GM19395 (cell line): ENCODE measurements at regions not wholly inside any gene's neighbourhood (a gene's known extent, or its start where the extent isn't known, plus 50 kb on each side); places are given as distances from the start of the nearest gene placed in this dataset.
"Not testable (repeated sequence)": the region's sequence is repeated elsewhere in the genome, so short reads cannot be mapped to it uniquely, and the experiment has no call there.

Source experiments
- ATAC-seq: cut with Tn5 transposase; IDR thresholded peaks from one replicate; pipeline ENCODE4 v1.9.1; 2021; ENCODE audit warnings: mild to moderate bottlenecking, moderate library complexity; ENCODE audit not compliant: unreplicated experiment

- ATAC-seq: not testable (repeated sequence)
Measured at GRCh38 chr9:91019871-91020270, 218.3 kb downstream of the SYK start.

GRCh38 chr9:91021656-91022055 lies 220.0 kb downstream of the SYK start:
- ATAC-seq: not testable (repeated sequence)

DNA sequence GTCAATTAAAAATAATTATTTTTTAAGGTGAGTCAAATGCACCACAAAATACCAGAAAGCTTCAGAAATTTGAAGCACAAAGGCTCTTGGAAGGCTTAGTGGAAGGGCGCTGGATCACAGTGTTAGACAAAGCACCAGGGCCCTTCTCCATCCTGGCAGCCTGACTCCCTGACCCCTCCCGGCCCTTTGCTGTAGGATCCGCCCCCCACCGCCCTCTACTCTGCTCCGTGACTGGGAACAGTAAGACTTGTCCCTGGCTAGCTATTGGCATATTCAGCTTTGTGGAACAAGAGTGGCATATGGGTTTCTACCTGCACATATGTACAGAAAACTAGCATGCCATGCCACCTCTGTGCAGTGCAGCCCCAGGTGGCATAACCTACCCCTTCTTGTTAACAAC lies 222.1 kb downstream of the SYK start:
- ATAC-seq: no peak

DNA sequence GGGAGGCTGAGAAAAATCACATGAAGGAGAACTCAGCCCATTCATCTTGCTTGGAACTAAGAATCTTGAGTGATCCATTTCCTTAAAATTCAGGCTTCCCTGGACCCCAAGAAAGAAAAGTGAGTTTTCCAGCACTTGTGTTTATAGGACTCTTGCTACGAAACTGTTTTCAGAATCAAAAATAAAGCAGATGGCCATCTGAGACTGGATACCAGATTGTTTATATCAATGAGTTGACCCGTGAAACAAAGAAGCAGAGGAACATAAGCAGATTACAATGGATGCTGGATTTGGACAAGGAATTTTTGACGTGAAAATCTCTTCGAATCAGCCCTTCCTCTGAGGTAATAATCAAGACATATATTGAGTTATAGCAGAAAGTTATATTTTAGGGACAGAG lies 223.2 kb downstream of the SYK start:
- ATAC-seq: no peak

DNA sequence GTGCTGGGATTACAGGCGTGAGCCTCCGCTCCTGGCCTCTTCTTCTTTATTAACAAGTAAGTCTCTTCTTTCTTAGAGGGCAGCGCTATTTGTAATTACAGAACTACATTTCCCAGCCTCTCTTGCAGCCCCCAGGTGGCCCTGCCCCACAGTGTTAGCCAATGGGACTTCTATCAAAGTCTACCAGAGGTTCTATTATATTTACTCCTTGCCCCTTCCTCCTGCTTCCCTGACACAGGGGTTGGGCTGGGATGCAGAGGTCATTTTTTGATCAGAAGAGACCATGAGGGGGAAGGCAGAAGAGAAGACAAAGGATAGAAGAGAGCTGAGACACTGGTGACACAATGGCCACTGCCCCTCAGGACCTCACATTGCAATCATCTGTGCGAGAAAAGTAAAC lies 224.2 kb downstream of the SYK start:
- ATAC-seq: no peak

- ATAC-seq: no peak
Measured at GRCh38 chr9:91026266-91026665, 224.6 kb downstream of the SYK start.

- ATAC-seq: no peak
Measured at GRCh38 chr9:91027005-91027404, 225.4 kb downstream of the SYK start.

DNA sequence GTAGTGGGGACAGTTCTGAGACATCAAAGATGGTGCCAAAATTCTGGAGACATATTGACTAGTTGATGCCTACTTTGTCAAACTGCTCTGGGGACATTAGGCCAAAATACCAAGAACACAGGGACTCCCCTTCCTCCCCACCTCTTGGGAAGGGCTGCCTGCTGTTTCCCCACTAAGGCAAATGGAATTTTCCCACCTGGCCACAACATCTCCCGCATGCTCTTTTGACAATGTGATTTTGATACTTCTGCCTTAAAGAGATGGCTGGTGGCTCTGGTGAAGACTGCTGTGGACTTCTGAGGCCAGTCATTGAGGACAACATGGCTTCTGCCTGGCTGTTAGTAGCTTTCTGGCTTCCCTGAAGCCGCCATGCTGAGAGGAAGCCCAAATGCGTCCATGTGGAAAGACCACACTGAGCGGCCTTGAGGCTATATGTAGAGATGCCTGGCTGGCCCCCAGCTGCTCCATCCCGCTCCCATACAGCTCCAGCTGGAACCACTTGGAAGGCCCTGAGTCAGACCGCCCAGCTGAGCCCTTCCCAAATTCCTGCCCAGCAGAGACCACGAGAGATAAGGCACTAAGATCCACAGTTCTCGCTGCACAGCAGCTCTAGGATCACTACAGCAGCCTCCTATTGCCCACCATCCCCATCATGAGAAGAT lies 226.7 kb downstream of the SYK start:
- no peak for ATAC-seq

- ATAC-seq: no peak
Measured at GRCh38 chr9:91029650-91030361, 228.2 kb downstream of the SYK start.

DNA sequence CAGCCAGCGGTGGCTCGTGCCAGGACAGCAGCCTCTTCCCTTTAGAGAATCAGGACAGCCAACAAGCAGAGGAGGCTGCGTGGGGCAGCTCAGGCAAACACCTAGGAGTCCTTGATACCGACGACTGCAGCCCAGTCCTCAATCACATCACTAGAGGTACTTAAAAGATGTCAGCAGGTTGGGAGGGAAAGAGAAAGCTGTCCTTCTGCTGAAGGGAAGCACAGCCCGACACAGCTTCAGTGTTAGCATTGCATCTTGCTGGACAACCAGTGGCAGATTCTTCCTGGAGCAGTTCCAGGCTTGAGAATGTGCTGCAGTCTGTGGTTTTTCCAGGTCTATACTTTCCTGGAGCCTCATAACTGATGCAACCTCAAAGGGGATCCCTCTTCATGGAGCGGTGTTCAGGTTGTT lies 230.5 kb downstream of the SYK start:
- no peak for ATAC-seq

DNA sequence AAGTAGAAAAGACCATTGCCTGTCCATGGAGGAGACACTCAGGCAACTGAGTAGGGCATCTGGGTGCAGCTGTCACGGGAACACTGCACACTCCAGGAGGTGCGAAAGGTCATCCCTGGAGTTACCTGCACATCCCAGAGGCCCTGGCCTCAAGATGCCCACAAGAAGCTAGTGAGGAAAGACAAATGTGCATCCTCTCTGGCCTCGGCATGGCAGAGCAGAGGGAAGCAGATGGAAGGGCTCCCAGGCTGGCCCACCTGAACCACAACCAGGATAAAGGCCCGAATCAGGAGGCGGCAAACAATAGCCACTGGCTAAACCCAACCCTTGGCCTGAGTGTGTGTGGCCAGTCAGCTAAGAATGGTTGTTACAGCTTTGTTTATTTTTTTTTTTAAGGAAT lies 231.7 kb downstream of the SYK start:
- ATAC-seq: no peak

DNA sequence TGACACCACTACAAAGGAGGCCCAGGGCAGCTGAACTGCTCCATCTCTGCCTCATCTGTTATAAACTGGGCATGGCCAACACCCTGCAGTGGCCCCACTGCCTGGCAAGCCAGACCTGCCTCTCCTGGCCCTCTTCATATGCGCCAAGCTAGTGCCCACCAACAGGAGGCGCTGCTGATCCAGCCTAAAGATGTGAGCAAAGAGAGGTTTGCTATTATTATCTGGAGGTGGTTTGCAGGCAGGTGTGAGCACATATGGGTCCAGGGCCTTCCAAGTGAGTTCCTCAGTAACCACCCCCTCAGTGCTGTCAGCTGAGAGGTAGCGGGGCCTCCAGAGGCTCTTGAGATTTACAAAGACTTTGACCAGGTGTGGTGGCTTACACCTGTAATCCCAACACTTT lies 232.2 kb downstream of the SYK start:
- ATAC-seq: no peak

GRCh38 chr9:91034521-91034920 lies 232.9 kb downstream of the SYK start:
- ATAC-seq: no peak

- no peak for ATAC-seq
Measured at GRCh38 chr9:91034976-91035824, 233.6 kb downstream of the SYK start.

DNA sequence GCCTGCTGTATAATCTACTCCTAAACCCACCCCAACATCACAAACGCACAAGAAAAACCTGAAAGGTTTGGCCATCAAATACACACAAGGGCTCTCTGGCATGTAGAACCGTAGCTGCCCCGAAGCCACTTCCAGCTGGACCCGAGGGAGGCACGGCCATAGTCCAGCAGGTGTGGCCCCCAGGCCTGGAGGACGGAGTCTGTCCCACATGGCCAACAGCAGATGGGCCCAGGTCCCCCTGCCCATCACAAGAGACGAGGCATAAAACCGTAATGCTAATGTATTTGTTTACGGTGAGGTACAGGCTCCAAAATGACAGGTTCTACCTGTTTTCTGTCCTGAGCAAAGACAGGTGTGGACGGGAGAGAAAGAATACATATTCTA lies 234.2 kb downstream of the SYK start:
- ATAC-seq: no peak

- ATAC-seq: no peak
Measured at GRCh38 chr9:91036356-91036755, 234.7 kb downstream of the SYK start.

DNA sequence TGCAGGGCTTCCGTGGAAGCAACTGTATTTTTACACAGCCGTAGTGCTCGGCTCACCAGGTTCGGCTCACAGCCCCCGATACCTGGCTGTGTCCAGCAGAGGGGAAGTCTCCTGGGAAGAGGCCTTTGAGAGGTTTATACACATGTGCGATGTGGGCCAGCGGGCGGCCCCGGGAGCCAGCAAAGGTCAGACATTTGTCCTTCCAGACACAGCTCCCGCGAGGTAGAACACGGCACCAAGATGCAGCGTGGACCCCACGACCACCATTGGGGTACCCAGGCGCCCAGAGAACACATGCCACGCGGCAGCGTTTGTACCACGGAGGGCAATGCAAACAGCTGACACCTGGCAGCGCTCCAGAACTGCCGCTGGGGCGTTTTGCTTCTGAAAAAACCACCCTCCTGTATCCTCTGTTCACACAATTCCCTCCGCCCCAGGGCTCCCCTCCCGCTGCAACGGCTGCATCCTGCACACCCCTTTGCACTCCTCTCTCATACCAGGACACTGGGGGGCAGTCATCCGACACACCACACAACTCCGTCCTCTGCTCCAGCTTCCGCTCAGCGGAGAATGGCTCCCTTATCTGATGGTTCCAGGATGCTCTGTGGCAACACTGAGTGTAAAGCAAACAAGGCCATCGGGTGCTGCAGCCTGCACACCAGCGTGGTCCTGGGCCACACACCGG lies 235.3 kb downstream of the SYK start:
- no peak for ATAC-seq

DNA sequence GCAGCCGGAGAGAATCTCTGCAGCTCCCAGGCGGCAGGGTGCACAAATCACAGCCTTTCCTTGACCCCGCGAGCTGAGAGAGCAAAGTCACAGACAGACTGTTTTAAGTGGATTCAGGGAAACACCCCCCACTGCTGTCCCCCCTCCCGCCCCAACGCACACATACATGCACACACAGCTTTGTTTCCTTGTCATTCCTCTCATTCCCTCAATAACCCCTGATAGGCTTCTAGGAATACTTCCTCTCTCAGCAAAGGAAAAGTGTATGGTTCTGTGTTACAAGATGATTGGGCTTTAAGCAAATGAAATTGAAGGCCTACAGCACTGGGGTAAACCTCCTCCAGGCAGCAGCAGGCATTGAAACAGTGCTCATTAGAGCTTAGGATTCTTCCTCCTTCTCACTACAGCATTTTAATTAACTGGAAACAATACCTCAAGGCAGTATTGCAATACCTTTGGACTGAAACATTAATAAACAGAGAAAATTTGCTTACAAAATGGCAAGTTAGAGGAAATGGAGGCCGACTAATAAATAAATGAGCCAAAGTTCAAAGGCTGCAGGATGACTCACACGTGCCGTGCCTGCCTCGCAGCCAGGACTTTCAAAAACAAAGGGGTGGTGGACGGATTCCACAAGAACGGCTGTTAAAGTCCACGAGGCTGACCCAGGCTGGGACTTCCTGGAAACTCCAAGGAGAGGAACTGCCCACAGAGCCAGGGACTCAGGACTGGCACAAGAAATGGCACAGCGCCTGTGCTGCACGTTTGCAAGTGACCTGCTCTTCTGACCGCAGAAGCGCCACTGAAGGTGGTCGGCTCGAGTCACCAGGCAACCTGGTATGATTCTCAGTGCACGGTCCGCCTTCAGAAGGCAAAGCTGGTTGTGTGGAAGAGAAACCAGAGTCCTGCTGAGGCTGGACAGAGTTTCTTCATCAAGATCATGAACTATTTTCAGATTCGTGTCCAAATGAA lies 236.2 kb downstream of the SYK start:
- no peak for ATAC-seq

- no peak for ATAC-seq
Measured at GRCh38 chr9:91038483-91039124, 237.0 kb downstream of the SYK start.
